ENCODE measurements at regions not wholly inside any gene's neighbourhood (a gene's known extent, or its start where the extent isn't known, plus 50 kb on each side); places are given as distances from the start of the nearest gene placed in this dataset.

DNA sequence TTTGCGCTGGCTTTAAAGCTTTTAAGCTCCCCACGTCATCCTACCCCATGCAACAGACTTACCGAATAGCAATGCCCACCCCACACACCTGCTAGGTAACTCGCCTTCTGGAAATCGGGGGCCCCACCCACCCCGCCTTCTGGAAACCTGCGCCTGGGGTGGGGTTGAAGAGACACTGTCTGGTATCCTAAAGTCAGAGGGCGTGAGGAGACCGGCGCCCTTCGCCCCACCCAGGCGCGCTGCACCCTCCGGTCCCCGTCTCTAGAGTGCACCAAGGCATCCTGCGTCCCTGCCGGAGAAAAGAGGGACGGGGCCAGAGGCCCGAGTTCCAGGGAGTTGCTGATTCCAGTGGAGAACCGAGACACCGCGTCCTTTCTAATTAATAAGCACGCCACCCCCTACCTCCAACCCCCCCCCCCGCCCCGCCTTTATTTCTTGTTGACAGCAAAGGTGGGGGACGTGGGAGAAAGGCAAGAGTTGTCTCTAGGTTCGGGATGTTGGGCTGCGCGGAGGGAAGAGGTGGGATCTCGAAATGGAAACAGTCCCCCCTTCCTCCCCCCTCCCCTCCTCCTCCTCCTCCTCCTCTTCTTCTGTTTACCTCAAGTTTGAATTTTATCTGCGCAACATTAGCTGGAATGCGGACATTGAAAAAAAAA lies 220.9 kb upstream of the MKLN1 start:
- TF ChIP-seq ZFX (IDR thresholded peaks at IDR 0.05; ENCODE audit: borderline replicate concordance) = no peak
- TF ChIP-seq, protein P1, sequence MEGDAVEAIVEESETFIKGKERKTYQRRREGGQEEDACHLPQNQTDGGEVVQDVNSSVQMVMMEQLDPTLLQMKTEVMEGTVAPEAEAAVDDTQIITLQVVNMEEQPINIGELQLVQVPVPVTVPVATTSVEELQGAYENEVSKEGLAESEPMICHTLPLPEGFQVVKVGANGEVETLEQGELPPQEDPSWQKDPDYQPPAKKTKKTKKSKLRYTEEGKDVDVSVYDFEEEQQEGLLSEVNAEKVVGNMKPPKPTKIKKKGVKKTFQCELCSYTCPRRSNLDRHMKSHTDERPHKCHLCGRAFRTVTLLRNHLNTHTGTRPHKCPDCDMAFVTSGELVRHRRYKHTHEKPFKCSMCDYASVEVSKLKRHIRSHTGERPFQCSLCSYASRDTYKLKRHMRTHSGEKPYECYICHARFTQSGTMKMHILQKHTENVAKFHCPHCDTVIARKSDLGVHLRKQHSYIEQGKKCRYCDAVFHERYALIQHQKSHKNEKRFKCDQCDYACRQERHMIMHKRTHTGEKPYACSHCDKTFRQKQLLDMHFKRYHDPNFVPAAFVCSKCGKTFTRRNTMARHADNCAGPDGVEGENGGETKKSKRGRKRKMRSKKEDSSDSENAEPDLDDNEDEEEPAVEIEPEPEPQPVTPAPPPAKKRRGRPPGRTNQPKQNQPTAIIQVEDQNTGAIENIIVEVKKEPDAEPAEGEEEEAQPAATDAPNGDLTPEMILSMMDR (IDR thresholded peaks at IDR 0.05) = no peak
- H3K27ac ChIP-seq = peak overlapping the region; percentile 85

DNA sequence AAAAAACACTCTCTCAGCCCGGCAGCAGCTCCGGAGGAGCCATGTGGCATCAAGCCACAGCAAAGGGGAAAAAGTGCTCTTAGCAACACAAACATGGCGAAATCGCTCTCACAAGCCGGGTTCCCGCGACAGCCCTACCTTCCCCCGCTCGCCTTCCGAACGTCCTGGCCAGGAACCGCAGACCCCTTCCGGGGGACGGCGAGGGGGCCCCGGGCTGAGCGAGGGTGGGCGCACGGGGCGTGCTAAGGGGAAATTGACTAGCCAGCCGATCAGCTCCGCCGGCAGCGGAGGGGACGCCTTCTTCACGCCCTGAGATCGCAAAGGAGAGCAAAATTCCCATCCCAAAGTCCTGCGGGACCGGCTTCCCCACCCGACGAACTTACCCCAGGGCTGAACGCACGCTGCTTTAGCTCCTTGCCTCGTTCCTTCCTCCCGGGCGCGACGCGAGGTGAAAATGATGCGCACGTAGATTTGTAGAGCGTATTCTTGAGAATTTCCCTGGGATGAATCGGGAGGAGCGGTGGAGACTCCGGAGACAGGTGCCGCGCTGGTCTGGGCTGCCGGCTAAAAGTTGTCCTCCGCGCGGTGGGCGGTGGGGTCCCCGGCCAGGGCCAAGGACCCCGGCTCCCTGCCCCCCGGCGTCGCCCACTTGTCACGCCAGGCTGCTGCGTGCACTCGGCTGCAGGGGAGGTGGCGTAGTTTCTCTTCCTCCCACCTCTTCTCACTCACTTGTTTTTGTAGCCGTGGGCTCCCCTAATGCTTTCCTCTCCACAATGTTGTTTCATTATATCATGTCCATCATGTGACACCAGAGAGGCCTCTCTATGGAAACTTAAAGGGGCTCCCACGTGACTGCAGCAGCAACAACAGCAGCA lies 220.1 kb upstream of the MKLN1 start:
- peak overlapping the region; percentile 85 for H3K27ac ChIP-seq
- TF ChIP-seq, protein P1 (IDR thresholded peaks at IDR 0.05) = no peak
- no peak for TF ChIP-seq ZFX (IDR thresholded peaks at IDR 0.05; ENCODE audit: borderline replicate concordance)

DNA sequence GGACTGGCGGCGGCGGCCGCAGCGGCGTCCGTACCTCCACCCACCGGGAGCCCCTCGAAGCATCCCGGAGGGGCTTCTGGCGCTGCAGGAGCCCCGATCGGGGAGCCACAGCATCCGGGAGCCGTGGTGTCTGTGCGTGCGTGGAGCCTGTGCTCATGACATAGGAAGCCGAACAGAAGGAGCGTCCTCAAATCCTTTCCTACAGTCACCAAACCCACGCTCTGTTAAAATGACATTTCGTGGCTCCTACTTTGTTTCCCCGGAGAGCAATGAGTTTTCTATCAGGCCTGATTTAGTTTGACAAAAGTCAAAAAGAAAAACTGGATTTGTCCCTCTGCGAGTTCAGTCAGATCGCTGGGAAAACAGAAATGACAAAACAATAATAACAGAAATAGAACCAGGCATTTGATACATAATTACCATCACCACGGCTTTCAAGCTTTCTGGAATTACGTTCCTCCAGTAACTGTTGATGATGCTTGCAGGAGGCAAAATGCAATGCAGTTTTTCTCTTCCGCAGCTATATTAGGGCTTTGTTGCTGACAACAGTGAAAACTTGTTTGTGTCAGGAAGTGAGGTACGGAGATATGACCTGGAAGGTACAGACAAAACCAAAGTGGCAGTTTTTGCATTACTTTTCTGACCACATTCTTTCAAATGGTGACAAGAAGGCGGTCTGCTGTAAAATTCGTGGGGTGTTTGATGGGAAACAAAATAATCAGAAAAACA lies 219.3 kb upstream of the MKLN1 start:
- no peak for TF ChIP-seq ZFX (IDR thresholded peaks at IDR 0.05; ENCODE audit: borderline replicate concordance)
- TF ChIP-seq, protein P1 (IDR thresholded peaks at IDR 0.05) = no peak
- peak overlapping the region; percentile 85 for H3K27ac ChIP-seq

DNA sequence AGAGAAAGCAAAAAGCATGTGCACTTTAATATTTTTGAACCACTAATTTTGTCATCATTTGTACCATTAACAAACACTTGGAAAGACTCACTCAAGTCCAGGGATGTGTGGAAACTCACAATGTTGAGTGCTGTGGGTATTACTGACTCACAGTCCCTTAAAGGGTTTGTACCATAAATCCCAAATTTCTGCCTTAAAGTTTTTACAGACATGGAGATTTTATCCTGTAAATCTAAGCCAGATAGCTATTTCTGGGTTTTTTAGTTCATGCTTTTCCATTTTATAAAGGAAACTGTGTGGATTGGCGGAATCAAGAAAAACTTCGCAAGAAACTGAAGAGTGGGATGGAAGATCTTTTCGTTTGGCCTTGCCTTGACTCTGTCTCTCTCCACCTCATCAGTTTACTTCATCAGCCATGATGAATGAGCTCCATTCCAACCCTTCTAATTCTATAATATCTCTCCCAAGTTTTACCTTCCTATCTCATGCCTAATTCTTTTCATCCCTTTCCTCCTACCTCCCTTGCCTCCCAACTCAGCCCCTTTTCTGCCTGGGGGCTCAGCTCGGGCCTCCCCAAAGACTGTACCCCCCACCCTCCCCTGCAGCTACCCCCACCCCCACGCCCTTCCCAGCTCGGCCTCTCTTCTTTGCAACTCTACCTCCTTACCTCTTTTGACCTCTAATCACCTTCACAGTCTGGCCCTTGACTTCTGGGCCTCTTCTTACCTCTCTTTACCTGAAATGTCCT lies 218.5 kb upstream of the MKLN1 start:
- peak overlapping the region; percentile 85 for H3K27ac ChIP-seq
- TF ChIP-seq, protein P1 (IDR thresholded peaks at IDR 0.05) = no peak
- no peak for TF ChIP-seq ZFX (IDR thresholded peaks at IDR 0.05; ENCODE audit: borderline replicate concordance)

DNA sequence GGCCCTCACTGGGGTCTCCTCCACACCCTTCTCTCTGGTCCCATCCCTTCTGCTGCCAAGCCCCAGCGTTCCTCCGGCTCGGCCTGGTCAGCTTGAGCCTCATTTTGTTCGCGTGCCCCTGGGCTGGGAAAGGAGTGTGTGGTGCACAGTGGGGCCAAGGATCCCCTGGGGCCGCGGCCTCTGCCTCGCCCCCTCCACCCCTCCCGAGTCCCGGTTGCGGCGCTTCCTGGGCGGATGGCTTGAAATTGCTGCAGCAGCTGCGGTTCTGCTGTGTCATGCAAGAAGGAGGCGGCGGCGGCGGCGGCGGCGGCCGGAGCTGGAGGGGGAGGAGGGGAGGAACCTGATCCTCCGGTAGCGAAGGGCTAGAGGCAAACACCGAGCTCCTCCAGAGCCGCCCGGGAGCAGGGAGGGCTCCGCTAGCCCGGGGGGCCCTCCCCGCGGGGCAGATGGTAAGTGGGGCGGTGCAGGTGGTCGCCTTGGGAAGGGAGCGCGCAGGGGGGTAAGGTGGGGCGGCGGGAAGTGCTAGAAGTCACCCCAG lies 217.8 kb upstream of the MKLN1 start:
- H3K27ac ChIP-seq = peak overlapping the region; percentile 85
- no peak for TF ChIP-seq ZFX (IDR thresholded peaks at IDR 0.05; ENCODE audit: borderline replicate concordance)

DNA sequence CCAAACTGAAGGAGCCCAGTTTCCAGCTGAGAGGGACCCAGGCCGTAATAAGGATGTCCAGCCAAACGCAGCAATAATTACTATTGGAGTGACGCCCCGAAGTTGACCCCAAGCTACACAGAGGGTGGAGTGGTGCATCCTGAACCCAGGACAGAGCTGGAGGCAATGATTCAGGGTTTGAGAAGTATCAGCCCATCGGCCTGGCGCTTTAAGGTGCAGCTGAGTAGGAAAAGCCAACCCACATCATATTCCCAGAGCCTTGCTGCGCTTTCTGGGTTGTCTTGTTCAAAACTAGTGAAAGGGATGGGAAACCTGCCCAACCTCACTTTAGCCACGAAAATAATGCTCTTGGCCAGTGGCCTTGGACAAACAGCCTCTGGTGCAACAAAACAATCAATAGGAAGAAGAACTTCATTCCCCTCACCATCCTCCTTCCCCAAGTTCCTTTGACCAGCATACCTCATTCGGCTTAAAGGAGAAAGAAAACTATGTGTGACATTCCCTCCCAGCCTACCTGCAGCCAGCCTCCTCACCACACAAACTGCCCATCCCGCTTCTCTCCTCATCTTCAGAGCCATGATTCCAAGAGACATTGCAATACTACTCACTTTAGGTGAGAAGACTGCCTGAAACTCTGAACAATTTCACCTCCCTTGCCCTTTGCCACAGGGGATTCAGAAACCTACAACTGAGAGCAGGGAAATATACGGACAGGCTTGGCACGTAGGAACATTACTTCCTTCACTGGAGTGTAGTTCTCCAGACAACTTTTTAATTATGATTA lies 217.2 kb upstream of the MKLN1 start:
- TF ChIP-seq ZFX (IDR thresholded peaks at IDR 0.05; ENCODE audit: borderline replicate concordance) = no peak
- TF ChIP-seq, protein P1 (IDR thresholded peaks at IDR 0.05) = no peak
- peak overlapping the region; percentile 85 for H3K27ac ChIP-seq

Measured in 22Rv1 (cell line).